ENCODE measurements at regions not wholly inside any gene's neighbourhood (a gene's known extent, or its start where the extent isn't known, plus 50 kb on each side); places are given as distances from the start of the nearest gene placed in this dataset.
"Not testable (repeated sequence)": the region's sequence is repeated elsewhere in the genome, so short reads cannot be mapped to it uniquely, and the experiment has no call there.

DNA sequence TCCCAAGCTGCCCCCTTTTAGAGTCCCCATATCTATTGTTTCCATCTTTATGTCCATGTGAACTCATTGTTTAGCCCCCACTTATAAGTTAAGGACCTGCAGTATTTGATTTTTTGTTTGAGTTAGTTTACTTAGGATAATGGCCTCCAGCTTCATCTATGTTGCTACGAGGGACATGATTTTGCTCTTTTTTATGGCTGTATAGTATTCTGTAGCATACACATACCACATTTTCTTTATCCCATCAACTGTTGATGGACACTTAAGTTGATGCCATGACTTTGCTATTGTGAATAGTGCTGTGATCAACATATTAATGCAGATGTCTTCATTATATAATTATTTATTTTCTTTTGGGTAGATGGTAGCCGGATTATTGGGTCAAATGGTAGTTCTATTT lies 576.9 kb downstream of the ANKRD7 start:
- no peak for DNase-seq (ENCODE audit: low spot score)

DNA sequence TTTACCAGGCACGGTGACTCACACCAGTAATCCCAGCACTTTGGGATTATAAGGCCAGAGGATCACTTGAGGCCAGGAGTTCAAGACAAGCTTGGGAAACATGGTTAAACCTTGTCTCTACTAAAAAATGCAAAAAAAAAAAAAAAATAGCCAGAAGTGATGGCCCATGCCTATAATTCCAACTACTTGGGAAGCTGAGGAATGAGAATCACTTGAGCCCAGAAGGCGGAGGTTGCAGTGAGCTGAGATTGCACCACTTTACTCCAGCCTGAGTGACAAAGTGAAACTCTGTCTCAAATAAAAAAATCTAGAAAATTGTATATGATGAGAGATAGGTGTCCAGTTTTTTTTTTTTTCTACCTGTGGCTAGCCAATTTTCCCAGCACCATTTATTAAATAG lies 578.2 kb downstream of the ANKRD7 start:
- DNase-seq (ENCODE audit: low spot score): no peak

DNA sequence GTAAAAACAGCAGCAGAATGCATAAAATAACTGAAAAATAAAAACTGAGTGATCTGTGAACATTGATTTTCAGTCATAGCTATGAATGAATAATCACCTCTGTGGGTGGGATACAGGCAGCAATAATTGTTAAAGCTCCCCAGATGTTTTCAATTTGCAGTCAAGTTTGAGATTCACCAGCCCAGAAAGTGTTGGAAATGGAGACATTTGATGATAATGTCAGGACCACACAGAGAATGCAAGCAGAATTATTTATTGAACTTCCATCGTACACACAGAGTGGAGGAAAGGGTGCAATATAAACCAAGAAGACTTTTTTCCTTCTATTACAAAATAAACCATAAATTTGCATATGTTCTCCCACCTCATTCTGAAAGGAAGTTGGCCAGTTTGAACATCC lies 601.7 kb downstream of the ANKRD7 start:
- no peak for DNase-seq (ENCODE audit: low spot score)

DNA sequence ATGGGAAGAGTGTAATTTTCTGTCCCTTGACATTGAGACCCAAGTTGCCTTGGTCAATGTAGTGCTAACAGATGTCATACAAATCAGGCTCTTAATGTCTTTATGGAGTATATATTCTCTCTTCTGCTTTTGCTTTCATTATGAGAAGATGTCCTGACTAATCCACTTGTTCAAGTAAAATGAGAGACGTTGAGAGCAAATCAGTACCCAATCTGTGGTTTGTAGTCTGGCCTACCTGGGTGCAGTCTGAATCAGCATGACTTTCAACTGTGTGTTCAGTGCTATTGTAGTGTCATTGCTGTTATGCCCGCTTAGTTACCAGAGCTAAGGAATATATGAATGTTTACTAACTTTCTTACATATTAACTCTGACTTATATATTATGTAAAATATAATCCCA lies 612.4 kb downstream of the ANKRD7 start:
- no peak for DNase-seq (ENCODE audit: low spot score)

DNA sequence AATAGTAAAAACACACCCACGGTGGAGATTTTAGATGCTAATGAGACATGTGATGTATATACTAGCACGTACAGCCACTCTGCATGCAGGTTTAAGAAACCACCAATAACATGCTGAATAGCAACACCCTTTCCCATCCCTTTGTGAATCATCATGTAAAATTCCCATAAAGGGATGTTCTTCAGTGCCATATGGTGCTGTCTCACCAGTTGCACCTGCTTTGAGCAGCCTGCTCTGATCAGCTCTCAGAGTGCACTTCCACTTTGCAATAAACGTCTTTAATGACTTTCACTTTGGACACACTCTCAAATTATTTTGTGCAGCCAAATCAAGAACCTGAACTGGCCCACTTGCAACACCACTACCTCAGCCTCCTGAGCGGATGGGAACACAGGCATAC lies 615.0 kb downstream of the ANKRD7 start:
- DNase-seq (ENCODE audit: low spot score): no peak

DNA sequence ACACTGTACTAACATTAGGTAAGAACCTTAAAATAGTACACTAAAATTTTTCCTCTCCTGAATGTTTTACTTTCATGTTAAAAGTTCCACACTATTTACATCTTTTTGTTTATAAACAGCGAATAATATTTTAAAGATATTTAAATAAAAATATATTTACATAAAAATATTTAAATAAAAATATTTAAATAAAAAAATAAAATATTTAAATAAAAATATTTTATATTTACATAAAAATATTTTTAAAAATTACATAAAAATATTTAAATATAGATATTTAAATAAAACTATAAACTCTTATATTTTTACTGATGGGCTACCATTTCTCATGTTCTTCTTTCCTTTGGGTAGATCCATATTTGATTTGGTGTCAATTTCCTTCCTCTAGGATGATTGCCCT lies 619.0 kb downstream of the ANKRD7 start:
- DNase-seq (ENCODE audit: low spot score): no peak

DNA sequence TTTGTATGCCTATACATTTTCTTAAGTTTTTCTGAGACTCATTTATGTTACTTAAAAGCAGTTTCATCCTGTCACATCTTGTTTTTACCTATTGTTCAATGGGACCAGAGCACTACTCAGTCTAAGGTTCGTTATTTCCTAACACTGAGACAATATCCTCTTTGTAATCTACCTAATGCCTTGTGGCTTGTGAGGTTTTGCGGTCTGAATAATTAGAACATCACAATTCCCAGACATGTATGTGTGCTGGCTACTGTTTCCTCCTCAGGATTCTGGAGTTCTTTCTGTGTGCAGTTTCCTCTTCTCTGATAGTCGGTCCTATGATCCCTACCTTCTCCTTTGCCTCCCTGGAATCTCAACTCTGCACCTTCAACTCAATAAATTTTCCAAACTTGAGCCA lies 620.2 kb downstream of the ANKRD7 start:
- peak; percentile 75 for DNase-seq (ENCODE audit: low spot score)

DNA sequence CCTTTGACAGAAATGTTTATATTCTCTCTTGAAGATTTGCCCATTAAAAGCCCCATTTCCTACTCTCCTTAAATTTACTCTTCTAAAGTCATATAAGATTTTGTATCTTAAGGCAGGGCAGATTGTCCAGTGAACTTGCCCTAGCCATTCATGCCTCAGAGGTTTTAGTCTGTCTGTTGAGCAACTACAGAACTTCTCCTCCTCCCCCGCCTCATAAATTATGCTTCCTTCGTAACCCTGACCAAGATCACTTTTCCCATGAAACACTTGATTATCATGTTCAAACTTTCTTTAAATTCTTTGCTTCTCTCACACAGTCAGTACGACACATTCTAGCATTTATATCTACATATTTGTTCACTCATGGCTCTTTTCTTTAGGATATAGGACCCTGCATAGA lies 621.3 kb downstream of the ANKRD7 start:
- DNase-seq (ENCODE audit: low spot score): no peak

DNA sequence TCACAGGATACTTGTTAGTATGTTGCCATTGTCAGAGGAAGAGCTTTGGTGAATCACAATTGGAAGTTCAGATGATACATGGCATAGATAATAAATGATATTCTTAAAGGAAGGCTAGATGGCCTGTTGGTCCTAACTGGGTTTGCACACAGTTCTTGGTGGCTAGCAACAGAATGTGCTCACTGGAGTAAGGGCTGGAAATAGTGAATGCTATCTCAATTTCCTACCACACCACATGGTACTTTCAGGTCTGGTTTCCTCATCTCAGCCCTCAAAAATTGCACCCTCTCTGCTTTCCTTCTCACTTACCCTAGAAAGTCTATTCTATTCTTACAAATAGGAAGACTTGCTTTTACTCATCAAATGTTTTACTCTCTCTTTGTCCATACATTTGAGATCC lies 622.5 kb downstream of the ANKRD7 start:
- no peak for DNase-seq (ENCODE audit: low spot score)

DNA sequence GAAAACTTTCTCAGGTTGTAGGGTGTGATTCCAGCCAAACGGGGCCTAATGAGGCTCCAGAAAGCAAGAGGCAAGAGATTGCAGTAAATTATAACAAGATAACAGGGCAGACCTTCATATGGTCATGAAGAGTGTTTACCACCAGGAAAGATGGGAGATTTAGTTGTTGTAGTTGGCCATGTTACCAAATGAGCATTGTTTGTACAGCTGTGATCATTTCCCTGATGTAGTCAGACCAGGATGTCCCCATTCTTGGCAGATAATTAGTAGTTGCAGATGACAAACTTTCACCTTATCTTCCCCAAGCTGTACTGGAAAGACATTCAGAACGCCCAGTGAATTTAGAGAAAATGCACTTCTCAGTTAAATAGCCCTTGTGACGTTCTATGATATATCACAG lies 630.8 kb downstream of the ANKRD7 start:
- DNase-seq (ENCODE audit: low spot score): no peak

DNA sequence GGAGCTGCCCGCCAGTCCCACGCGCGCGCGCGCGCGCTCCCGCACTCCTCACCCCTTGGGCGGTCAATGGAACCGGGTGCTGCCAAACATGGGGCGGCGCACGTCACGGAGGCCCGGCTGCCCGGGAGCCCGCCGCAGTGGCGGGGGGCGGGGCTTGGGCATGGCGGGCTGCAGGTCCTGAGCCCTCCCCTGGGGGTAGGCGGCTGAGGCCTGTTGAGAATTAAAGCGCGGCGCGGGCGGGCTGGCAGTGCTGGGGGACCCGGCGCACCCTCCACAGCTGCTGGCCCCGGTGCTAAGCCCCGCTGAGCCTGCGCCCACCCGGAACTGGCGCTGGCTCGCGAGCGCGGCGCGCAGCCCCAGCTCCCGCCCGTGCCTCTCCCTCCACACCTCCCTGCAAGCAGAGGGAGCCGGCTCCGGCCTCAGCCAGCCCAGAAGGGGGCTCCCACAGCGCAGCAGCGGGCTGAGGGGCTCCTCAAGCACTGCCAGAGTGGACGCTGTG lies 634.2 kb downstream of the ANKRD7 start:
- no peak for DNase-seq (ENCODE audit: low spot score)

DNA sequence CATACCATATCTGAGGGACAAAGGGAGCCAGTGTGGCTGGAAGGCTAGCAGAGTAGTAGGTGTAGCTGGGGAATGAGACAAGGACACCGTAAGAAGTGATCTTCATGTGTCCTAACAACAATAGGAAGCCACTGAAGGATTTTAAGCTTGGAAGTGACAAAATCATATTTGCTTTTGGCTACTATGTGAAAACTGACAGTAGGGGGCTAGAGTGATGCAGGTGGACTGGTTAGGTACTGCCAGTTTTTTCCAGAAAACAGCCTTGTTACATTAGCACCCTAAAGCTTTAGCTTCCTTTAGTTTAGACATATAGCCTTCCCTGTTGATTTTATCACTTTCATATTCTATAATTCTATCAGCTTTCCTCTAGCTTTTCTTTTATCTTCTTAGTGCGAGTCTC lies 637.1 kb downstream of the ANKRD7 start:
- no peak for DNase-seq (ENCODE audit: low spot score)

DNA sequence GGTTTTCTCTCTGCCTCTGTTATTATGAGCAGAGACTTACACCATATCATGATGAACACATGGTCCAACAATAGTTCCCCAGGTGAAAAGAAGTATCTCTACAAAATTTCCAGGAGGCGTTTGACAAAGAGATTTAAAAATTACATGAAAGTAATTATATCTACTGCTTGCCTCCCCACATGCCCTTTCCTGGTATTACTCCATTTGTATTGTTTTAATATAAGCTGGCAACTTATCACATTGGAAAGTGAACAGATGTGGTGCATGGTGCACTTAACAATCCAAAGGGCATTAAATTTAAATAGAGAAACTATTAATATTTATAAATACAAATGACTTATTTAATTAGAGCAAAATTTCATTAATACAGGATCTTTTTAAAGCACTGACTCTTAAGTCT lies 638.2 kb downstream of the ANKRD7 start:
- no peak for DNase-seq (ENCODE audit: low spot score)

DNA sequence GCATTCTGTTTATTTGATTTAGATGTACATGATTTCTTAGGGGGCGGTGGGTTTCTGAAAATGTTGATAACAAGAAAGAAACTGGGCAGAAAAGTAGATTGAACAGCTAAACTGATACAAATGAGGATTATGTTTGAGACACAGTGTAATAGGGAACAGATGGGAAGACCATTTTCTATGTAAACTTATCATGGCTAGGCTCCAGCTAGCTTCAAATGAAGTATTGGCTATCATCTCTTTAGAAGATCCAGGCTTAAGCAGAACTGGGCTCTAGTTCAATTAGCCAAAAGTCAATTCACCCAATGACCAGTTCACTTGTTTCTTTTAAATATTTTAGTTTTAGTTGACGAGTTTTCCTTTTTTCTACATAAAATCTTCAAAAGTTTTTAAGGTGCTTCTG lies 639.5 kb downstream of the ANKRD7 start:
- DNase-seq (ENCODE audit: low spot score): no peak

DNA sequence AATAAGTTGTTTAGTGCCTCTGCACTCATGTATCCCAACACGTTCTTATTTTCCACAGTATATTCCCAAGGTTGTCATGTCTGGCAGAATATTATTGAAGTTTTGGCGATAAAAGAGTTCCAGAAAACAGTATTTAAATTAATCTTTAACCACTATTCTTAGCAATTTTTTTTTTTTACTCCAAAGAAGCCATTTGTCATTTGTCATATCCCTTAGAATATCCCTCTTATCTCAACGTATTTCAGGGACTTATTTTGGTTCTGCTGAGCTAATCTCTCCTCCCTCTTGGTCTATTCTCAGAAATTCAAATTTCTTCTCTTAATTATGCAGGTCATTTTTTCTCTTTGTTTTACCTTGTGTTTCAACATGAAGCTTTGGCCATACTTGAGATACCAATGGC lies 643.4 kb downstream of the ANKRD7 start:
- DNase-seq (ENCODE audit: low spot score): no peak

DNA sequence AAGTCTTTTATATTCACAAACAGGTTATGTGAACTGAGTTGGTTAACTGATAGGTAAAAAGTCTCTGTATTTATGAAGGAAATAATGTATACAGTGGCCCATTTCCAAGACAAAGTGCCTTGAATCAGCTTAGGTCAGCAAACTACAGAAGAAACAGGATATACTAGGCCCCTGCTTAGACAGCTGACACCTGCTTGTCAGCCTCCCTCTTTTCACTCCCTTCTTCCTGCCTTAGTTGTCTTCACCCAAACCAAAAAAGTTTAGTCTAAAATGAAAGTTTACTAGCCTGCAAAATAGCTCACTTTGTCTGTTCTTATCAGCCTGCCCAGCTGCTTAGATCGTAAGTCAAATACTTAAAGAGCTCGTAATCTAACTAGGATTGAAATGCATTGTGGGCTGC lies 644.6 kb downstream of the ANKRD7 start:
- DNase-seq (ENCODE audit: low spot score): not testable (repeated sequence)

DNA sequence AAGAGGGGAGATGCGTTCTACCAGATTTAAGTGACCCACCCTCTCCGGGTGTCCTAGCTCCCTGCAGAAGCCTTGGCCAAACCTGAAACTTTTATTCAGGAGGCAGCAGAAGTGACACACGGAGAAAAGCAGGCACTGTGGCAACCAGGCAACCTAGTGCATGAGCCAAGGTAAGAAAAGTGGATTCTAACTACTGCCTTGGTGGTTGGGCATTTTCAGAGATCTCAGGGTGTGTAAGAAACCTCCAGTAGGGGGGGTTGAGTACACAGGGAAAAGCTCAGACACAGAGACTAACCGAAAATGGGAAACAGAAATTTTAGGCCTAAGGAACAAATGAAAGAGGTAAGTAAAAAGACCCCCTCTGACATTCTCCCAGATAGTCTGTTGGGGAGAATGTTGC lies 645.7 kb downstream of the ANKRD7 start:
- no peak for DNase-seq (ENCODE audit: low spot score)

DNA sequence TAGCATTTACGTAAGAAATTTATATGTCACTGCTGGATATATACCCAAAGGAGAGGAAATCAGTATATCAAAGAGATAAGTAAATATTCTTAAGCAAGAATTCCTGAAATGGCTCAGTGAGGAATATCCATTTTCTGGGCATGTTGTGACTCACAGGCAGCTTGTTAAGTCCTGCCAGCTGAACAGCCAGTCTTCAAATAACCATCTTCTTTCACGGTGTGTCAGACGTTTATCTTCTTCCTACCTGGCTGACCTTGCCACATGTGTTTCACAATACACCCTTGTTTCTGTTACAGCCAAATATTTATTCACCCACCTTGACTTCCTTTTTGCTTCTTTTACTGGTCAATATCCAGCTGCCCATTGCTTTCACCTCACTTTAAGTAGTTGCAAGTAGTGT lies 648.1 kb downstream of the ANKRD7 start:
- peak; percentile 1 for DNase-seq (ENCODE audit: low spot score)

DNA sequence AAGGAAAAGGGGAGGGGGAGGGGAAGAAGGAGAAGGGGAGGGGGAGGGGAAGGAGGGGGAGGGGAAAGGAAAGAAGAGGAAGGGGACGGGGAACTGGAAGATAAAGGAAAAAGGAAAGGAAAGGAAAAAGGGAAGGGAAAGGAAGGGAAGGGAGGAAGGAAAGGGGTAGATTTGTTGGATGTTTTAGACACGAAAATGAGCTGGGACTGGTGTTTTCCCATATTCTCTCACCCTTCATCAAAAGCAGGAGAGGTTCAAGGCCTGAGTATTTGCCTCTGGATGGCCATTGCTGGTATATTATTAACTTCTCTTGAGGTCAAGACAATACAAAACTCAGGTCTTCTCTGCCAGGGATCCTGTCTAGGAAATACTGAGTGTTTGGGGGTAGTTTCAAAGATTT lies 652.7 kb downstream of the ANKRD7 start:
- DNase-seq (ENCODE audit: low spot score): no peak

DNA sequence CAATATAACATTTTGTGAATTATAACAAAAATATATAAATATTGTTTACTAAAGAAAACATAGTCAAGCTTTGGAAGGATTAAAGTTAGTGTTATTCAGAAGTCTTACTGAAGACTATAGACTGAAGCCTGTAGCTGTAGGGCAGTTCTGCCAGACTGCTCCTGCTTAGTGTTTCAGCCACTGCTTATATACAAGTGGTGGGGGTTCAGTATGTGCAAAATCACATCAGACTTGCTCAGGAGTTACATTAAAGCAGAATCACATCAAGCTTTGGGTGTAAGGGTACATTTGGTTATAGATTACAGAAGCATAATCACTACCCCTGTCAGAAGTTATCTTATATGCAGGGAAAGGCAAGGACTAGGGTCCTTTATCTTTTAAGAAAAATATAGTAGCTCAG lies 653.8 kb downstream of the ANKRD7 start:
- no peak for DNase-seq (ENCODE audit: low spot score)

DNA sequence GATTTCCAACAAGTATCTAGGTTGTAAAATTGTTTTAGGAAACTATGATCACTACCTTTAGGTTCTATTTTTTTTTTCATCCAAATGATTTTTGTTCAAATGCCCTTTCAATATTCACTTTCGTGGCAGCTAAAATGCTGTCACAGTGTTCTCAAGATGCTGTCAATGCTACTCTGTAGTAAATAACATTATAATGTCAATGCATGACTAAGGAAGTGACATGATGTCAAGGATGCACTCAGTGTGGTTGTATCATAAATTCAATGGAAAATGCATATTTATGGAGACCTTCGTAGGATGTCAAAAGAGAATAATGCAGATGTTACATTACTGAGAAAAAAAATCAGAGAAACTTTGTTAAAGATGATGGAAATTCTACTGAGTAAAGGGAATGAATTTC lies 673.8 kb downstream of the ANKRD7 start:
- no peak for DNase-seq (ENCODE audit: low spot score)

DNA sequence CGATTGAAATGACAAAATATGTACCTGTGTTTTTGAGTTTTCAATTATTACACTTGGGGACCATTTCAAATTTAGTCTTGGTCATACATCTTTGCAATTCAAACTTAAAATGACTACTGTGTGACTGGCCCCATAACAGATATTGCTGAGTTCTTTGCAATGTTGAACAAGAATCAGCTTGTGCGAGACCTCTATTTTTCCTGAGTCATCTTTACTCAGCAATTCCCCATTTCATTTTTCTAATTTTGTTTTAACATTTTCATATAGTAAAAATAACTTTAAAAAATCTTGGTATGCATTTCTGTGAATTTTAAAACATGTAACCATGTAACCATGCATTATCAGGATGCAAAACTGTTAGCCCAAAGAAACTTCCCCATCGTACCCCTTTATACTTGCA lies 678.1 kb downstream of the ANKRD7 start:
- DNase-seq (ENCODE audit: low spot score): no peak

DNA sequence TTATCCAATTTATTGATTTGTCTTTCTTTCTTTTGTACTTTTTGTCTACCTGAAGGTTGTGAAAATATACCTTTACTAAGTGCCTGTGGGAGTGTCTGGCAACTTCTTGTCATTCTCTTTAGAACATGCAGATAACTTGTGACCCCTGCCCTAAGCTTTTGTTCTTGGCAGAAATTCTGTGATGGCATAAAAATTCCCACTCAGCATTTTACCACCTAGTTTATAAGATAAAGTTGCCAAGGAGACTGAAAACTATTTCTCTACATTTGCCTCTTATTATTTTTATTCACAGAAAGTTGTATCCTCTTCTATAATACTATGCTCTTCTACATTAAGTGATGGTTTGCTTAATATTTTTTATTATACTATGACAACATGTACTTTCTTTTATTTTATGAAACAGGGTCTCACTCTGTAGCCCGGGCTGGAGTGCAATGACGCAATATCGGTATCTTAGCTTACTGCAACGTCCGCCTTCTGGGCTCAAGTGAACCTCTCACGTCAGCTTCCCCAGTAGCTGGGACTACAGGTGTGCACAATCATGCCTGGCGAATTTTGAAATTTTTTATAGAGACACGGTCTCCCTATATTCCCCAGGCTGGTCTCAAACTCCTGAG lies 683.5 kb downstream of the ANKRD7 start:
- no peak for DNase-seq (ENCODE audit: low spot score)

DNA sequence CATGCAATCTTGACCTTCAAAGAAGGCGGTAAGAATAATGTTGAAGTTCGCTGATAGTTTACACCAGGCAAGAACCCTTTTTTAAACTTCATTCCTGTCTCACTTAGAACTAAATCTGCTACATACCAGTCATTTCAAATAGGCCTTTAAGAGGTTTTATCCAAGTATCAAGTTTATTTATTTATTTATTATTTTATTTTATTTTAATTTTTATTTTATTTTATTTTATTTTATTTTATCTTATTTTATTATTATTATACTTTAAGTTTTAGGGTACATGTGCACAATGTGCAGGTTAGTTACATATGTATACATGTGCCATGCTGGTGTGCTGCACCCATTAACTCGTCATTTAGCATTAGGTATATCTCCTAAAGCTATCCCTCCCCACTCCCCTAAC lies 691.6 kb downstream of the ANKRD7 start:
- not testable (repeated sequence) for DNase-seq (ENCODE audit: low spot score)

DNA sequence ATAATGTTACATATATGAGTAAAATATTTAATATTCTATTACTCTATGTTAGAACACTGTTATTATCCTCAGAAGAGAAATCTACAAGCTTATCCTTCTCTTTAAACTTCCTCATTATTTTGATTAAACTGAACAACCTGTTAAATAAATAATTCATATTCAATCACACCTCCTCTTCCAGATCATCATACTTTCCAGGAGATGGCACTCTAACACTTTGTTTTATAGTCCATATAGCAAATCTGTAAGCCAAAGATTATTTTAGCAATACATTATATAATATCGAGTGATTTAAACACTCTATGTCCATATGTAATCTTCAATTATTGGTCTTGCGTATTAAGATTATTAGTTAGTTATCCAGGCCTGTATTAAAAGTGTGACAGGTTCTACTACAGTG lies 694.1 kb downstream of the ANKRD7 start:
- peak; percentile 42 for DNase-seq (ENCODE audit: low spot score)

Data from SW480 (cell line).